HG03439 (cell line): ENCODE measurements at regions not wholly inside any gene's neighbourhood (a gene's known extent, or its start where the extent isn't known, plus 50 kb on each side); places are given as distances from the start of the nearest gene placed in this dataset.

Source experiments
- ATAC-seq: cut with Tn5 transposase; IDR thresholded peaks from one replicate; pipeline ENCODE4 v1.9.1; 2021; ENCODE audit warnings: mild to moderate bottlenecking, moderate library complexity; ENCODE audit not compliant: unreplicated experiment

DNA sequence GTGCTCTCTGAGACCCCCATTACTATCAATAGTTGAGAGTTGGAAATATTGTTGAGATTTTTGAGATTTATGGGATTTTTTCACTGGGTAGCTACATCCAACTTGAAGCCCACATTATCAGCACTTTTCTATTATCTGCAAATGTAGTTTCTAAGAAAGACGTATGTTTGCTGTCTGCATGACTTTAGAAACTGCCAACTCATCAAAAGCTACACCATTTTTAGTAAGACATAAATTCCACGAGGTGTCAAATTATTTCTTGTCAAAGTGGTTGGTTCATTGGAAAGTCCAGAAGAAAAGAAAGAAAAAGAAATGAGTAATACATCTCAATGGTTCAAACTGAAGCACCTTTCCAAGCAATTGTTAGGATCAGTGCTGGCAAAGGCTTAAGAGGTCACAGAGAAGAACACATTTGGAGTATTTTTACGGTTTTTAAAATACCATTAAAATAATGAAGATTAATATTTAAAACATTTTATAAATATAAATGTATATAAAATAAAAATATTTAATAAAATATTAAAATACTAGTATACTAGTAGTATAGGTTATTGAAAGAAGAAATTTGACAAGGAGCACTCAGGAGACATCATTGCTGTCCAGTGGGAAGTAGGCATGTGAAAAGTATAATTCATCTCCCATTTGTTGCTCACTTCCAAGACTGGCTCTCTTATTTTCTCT lies 463.5 kb downstream of the TAFA4 start:
- ATAC-seq: no peak

- ATAC-seq: no peak
Observed at GRCh38 chr3:68467465-68467864, 464.9 kb downstream of the TAFA4 start.

DNA sequence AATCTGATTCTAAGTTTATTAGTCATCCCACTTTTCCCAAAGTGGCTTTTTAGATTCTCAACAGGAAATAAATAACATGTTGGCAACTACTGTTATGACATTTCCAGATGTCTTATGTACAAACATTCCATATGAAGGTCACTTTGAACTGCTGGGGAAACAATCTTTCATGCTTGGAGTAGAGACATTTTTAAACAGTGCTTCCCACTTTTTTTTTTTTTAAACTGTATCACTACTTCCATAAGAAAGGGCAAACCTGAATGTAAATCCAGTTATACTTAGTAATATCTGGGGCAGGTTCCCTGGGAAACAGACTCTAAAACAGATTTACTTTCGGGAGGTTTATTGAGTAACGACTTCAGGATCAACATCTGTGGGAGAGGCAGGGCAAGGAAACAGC lies 473.8 kb downstream of the TAFA4 start:
- ATAC-seq: no peak

DNA sequence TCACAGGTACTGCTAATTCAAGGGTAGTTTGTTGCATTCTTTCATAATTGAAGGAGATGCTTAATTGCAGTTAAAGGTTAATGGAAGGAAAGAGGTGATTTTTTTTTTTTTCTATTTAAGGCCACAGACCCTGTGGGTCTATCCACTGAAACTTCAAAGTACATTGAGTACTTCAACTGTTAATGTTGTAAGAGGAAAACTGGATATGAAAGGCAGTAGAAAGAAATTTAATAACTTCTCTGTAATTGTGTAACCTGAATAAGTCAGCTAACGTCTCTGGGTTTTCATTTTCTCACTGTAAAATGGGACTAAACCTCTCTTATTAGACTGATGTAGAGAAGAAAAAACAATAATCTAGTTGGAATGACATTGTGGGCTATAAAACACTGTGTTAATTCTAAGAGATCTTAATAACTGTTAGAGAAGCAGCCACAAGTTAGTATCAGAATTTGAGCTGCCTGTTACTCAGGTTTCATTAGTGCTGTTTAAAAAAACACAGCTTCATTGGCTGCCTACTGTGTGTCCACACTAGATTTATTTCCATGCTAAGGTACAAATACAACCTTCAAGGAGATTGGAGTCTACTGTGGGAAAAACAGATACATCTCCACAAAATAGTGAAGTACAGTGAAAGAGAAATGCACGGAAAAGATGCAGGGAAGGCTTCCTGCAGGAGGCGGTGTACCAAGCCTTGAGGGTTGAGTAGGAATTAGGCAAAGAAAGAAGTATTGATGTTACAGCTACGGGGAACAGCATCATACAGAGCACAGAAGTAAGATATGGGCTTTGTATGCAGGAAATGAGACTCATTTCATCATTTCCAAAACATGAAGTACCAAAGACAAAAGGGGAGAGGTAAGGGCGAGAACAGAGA lies 483.6 kb downstream of the TAFA4 start:
- ATAC-seq: no peak

- ATAC-seq: no peak
Observed at GRCh38 chr3:68447885-68448284, 484.5 kb downstream of the TAFA4 start.

GRCh38 chr3:68441054-68441453 lies 491.3 kb downstream of the TAFA4 start:
- no peak for ATAC-seq

DNA sequence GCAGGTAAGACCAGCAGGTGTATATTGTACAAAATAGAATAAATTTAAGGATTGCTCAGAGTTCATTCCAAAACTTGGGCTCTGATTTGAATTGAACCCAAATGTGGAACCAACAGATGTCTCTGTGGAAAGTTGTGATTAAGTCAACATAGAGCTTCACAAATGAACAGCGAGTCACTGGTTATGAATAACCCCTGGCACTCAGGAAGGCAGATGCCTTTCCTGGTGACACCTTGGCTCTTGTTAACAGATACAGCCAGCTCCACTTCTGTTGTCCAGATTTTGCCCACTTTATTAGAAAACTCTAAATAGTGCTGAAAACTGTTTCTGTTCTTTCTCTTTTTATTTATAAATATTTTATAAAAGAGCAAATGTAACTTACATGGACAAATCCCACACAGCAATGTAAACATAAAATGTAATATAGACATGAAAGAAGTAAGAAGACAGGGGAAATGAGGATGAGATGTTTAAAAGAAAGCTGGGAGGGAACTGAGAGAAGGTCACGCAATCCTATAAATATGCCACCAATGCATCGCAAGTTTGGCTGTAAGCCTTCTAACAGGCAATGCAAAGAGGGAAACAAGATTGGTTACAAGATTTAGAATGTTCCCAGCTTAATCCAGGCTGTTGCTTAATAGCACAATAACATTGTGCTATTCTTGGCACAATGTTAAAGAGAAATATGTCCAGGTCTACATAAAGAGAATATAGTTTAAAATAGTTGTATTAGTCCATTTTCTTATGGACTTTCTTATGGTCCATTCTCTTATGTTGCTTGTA lies 495.5 kb downstream of the TAFA4 start:
- ATAC-seq: no peak

GRCh38 chr3:68428495-68428894 lies 503.9 kb downstream of the TAFA4 start:
- ATAC-seq: no peak

DNA sequence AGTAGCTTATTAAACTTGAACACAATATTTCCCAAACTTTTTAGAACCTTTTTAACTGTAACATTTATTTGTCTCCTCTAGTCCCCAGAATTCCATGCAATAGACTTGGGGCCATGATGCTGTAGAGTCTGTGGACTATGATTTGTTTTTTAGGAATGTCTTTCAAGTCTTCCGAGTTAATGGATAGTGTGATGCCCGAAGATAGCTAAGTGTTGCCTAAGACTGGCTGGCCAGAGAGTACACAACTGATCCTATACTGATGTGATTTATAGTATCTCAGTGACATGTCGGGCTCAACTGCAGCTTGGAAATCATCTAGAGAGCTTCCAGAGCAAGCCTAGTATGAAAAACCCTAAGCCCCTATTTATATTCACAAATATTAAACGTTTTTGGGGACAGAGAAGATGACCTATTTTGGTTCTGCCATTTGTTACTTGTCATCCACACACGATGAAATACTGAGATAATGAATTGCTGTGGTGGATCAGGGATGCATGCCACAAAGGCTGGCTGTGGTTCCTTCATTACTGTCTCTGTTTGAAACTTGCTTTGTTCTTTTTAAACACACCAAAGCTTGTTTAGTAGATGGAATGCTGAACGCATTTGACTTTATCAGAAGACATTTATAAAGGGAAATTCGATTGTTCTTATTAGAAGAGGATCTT lies 507.4 kb downstream of the TAFA4 start:
- no peak for ATAC-seq

GRCh38 chr3:68408626-68409025 lies 523.7 kb downstream of the TAFA4 start:
- no peak for ATAC-seq

- no peak for ATAC-seq
Observed at GRCh38 chr3:68403741-68404140, 528.6 kb downstream of the TAFA4 start.

GRCh38 chr3:68402235-68402918 lies 530.0 kb downstream of the TAFA4 start:
- ATAC-seq: no peak

DNA sequence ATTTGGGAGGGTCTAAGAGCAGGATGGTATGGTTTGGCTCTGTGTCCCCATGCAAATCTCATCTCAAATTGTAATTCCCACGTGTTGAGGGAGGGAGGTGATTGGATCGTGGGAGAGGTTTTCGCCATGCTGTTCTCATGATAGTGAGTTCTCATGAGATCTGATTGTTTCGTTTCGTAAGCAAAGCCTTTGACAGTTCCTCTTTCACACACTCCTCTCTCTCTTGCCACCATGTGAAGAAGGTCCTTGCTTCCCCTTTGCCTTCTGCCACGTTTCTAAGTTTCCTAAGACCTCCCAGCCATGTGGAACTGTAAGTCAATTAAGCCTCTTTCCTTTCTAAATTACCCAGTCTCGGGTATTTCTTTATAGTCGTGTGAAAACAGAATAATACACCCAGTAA lies 553.7 kb downstream of the TAFA4 start:
- no peak for ATAC-seq

DNA sequence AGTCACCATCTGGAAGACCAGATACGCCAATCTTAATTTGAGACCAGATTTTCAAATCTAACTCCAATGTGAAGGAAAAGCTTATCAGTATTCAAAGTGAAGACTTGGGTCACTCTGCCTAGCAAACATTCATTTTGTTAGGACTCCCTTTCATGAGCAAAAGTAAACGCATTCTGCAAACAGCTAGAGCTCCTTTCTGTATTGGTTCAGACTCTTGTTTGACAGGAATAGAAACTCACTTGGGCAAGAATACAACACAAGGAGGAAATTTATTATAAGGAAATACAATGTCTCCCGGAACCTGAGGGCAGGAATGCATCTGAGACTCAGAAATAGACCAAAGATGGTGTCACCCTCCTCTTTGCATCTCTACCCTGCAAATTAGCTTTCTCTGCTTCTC lies 558.6 kb downstream of the TAFA4 start:
- no peak for ATAC-seq

- no peak for ATAC-seq
Observed at GRCh38 chr3:68363796-68364195, 568.6 kb downstream of the TAFA4 start.

DNA sequence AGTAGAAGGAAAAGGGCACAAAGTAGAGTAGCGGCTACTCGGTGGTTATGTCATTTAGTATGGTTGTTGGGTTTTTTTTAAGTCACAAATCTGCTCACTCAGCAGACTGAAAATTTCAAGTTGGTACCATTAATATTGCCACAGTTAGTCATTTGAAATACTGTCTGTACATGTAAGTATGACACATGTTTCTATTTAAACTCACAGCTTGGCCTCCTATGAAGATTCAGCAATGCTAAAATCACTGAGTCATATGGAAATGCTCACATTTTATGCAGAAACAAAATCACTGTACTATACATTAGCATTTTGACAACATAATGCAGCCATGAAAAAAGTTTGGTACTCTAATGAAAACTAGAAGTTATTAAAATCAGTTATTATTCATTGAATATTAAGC lies 571.9 kb downstream of the TAFA4 start:
- ATAC-seq: no peak

GRCh38 chr3:68345781-68346180 lies 586.6 kb downstream of the TAFA4 start:
- no peak for ATAC-seq

DNA sequence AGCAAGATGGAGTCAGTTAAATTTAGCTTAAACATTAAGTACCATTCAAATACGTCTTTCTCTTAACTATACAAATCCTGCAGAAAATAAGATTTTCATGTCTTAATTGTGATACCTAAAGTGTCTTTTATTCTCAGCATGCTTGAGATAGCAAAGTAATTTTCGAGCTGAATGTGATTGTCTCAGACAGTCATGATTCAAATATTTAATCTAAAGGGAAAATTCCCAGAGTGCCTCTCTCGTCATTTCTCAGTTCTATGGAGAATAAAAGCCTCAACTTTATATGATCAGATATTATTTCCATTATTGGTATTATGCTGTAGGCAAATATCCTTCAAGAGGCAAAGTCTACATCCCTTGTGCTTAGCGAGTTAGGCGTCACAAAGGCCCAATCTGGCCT lies 589.9 kb downstream of the TAFA4 start:
- no peak for ATAC-seq

DNA sequence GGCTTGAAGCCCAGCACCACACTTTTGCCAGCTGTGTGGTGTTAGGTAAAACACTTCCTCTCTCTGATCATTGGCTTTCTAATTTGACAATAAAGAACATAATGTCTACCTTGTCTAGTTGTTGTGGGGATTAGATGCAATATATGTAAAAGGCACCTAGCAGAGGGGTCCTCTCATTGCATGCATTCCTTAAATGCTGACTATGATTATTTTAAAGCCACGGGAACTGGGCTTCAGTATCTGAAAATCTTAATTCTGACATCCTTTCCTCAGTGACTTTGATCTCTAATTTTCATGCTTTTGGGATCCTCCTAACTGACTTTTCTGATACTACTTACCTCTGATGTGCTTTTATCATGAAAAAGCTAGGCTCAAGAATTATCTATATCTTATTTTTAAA lies 596.3 kb downstream of the TAFA4 start:
- no peak for ATAC-seq

DNA sequence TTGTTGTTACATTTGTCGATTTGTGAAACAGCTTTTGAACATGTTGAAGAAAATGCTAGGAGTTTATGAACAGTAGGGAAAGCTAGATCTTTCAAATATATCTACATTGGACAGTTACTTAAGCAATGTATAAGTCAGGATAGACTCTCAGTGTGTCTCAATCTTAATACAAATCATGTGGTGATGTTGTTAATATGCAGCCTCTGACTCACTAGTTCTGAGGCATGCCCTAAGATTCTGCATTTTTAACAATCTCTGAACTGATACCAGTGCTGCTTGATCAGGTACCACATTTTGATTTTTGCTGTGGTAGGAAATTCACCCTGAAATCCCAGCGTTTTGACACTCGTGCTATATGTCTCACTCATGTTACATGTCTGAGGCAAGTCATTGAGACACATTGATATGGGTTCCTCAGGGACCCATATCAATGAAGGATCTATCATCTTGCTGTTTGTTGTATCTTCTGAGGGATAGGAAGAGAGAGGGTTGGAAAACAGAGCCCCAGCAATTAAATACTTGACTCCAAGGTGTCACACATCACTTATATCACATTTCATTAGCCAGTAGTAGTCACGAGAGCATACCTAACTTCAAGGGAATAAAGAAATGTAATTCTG lies 597.9 kb downstream of the TAFA4 start:
- no peak for ATAC-seq
